Panc1 (cell line): ENCODE measurements at regions not wholly inside any gene's neighbourhood (a gene's known extent, or its start where the extent isn't known, plus 50 kb on each side); places are given as distances from the start of the nearest gene placed in this dataset.
"Not testable (repeated sequence)": the region's sequence is repeated elsewhere in the genome, so short reads cannot be mapped to it uniquely, and the experiment has no call there.

Source experiments
- POLR2AphosphoS5 ChIP-seq: IDR thresholded peaks from 2 replicates; pipeline ENCODE4 v1.6.1; 2012; ENCODE audit warnings: mild to moderate bottlenecking, low read depth, low read length, moderate library complexity
- SIN3A ChIP-seq: IDR thresholded peaks from 2 replicates; pipeline ENCODE4 v1.6.1; 2012; ENCODE audit warnings: low read depth, mild to moderate bottlenecking, low read length, moderate library complexity, borderline replicate concordance; ENCODE audit not compliant: insufficient read depth
- TCF7L2 ChIP-seq: IDR thresholded peaks from 2 replicates; pipeline ENCODE4 v1.6.1; 2011; ENCODE audit warnings: mild to moderate bottlenecking, low read depth, low read length, inconsistent platforms
- TF ChIP-seq, protein P1 (sequence below): fragments of 450-650 bp; IDR thresholded peaks from 2 replicates; pipeline ENCODE4 v1.5.1; 2017; ENCODE audit warnings: mild to moderate bottlenecking
- TF ChIP-seq, protein P2 (sequence below), 2 experiments: IDR thresholded peaks; 2 replicates each; pipeline ENCODE4 v1.6.1; 2011 to 2012; ENCODE audit warnings: low read depth in 2 of 2, control low read depth in 1 of 2, low read length in 1 of 2, mild to moderate bottlenecking in 1 of 2, moderate library complexity in 1 of 2; ENCODE audit not compliant: insufficient read depth in 1 of 2

DNA sequence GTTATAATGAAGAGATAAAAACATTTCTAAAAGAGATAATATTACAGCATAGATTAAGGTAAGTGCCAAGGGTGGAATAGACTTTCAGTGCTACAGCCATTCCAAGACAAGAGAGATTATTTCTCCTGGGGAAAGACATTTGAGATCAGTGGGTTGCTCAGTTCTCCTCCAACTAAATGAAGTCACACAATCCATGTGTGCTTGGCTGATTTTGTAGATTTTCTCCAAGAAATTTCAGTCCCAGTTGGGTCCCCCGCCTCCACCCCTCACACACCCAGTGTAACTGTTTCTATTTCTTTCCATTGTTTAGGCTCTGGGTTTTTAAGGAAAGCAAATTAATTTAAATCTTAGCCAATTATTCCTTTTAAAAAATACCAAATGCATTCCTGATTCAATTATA is 50.5 kb upstream of the KIF2A start:
- TF ChIP-seq, protein P1, sequence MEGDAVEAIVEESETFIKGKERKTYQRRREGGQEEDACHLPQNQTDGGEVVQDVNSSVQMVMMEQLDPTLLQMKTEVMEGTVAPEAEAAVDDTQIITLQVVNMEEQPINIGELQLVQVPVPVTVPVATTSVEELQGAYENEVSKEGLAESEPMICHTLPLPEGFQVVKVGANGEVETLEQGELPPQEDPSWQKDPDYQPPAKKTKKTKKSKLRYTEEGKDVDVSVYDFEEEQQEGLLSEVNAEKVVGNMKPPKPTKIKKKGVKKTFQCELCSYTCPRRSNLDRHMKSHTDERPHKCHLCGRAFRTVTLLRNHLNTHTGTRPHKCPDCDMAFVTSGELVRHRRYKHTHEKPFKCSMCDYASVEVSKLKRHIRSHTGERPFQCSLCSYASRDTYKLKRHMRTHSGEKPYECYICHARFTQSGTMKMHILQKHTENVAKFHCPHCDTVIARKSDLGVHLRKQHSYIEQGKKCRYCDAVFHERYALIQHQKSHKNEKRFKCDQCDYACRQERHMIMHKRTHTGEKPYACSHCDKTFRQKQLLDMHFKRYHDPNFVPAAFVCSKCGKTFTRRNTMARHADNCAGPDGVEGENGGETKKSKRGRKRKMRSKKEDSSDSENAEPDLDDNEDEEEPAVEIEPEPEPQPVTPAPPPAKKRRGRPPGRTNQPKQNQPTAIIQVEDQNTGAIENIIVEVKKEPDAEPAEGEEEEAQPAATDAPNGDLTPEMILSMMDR = not testable (repeated sequence)
- TF ChIP-seq, protein P2, sequence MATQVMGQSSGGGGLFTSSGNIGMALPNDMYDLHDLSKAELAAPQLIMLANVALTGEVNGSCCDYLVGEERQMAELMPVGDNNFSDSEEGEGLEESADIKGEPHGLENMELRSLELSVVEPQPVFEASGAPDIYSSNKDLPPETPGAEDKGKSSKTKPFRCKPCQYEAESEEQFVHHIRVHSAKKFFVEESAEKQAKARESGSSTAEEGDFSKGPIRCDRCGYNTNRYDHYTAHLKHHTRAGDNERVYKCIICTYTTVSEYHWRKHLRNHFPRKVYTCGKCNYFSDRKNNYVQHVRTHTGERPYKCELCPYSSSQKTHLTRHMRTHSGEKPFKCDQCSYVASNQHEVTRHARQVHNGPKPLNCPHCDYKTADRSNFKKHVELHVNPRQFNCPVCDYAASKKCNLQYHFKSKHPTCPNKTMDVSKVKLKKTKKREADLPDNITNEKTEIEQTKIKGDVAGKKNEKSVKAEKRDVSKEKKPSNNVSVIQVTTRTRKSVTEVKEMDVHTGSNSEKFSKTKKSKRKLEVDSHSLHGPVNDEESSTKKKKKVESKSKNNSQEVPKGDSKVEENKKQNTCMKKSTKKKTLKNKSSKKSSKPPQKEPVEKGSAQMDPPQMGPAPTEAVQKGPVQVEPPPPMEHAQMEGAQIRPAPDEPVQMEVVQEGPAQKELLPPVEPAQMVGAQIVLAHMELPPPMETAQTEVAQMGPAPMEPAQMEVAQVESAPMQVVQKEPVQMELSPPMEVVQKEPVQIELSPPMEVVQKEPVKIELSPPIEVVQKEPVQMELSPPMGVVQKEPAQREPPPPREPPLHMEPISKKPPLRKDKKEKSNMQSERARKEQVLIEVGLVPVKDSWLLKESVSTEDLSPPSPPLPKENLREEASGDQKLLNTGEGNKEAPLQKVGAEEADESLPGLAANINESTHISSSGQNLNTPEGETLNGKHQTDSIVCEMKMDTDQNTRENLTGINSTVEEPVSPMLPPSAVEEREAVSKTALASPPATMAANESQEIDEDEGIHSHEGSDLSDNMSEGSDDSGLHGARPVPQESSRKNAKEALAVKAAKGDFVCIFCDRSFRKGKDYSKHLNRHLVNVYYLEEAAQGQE (IDR thresholded peaks at IDR 0.05; ENCODE audit: insufficient read depth in 1 of 2, low read depth in 2 of 2, low read length in 1 of 2) = not testable (repeated sequence)
- TF ChIP-seq POLR2AphosphoS5, TCF7L2, SIN3A: not testable (repeated sequence)
